WTC11 (cell line): ENCODE measurements at regions not wholly inside any gene's neighbourhood (a gene's known extent, or its start where the extent isn't known, plus 50 kb on each side); places are given as distances from the start of the nearest gene placed in this dataset.

Source experiments
- ATAC-seq: fragments of 200-7000 bp; cut with Tn5 transposase; 2 replicates; pipeline ENCODE4 v1.10.0; 2021; ENCODE audit warnings: mild to moderate bottlenecking, moderate library complexity
- CTCF ChIA-PET: fragments of 300-600 bp; sonication (Branson Sonifier 250); formaldehyde crosslinking; loops from one replicate; lab custom pipeline; 2021; ENCODE audit warnings: antibody characterized with exemption; lab: Charles Lee
- POLR2A ChIA-PET: fragments of 350-600 bp; sonication (Branson Sonifier 250); formaldehyde crosslinking; loops from one replicate; lab custom pipeline; 2021; ENCODE audit warnings: antibody characterized with exemption; lab: Charles Lee
- DNase-seq: peaks from one replicate; pipeline ENCODE4 v3.0.0; 2021; ENCODE audit warnings: low spot score
- H3K27ac Mint-ChIP-seq: 2 replicates; pipeline ENCODE4 v1.8.0; 2021; ENCODE audit warnings: mixed read lengths
- H3K27me3 Mint-ChIP-seq: 2 replicates; pipeline ENCODE4 v1.8.0; 2021; ENCODE audit warnings: low read depth, mild to moderate bottlenecking, moderate library complexity, mixed read lengths
- H3K36me3 Mint-ChIP-seq: 2 replicates; pipeline ENCODE4 v1.8.0; 2021; ENCODE audit warnings: mixed read lengths
- H3K4me1 Mint-ChIP-seq: 2 replicates; pipeline ENCODE4 v1.8.0; 2022; ENCODE audit warnings: mixed read lengths
- H3K4me3 Mint-ChIP-seq: 2 replicates; pipeline ENCODE4 v1.8.0; 2021; ENCODE audit warnings: mild to moderate bottlenecking, moderate library complexity, mixed read lengths
- H3K9me3 Mint-ChIP-seq: 2 replicates; pipeline ENCODE4 v1.8.0; 2021; ENCODE audit warnings: mixed read lengths
- AFF4 ChIP-seq: sonication (generic); formaldehyde crosslinking; IDR thresholded peaks from 2 replicates; pipeline ENCODE4 v1.8.1; 2023; ENCODE audit warnings: mild to moderate bottlenecking, missing genetic modification reagents, borderline replicate concordance
- ARID4B ChIP-seq: sonication (generic); formaldehyde crosslinking; IDR thresholded peaks from 2 replicates; pipeline ENCODE4 v1.8.0; 2023; ENCODE audit warnings: missing genetic modification reagents, mild to moderate bottlenecking, borderline replicate concordance
- E2F1 ChIP-seq: sonication (generic); formaldehyde crosslinking; IDR thresholded peaks from 2 replicates; pipeline ENCODE4 v1.8.0; 2022; ENCODE audit warnings: mild to moderate bottlenecking, missing genetic modification reagents
- E2F4 ChIP-seq: sonication (generic); formaldehyde crosslinking; IDR thresholded peaks from 2 replicates; pipeline ENCODE4 v1.8.1; 2022; ENCODE audit warnings: low read depth, mild to moderate bottlenecking, moderate library complexity, missing genetic modification reagents, borderline replicate concordance
- E2F5 ChIP-seq: sonication (generic); formaldehyde crosslinking; IDR thresholded peaks from 2 replicates; pipeline ENCODE4 v1.8.1; 2022; ENCODE audit warnings: mild to moderate bottlenecking, moderate library complexity, missing genetic modification reagents
- FOXP1 ChIP-seq: sonication (generic); formaldehyde crosslinking; IDR thresholded peaks from 2 replicates; pipeline ENCODE4 v1.8.0; 2022; ENCODE audit warnings: missing genetic modification reagents, mild to moderate bottlenecking, moderate library complexity, borderline replicate concordance
- GTF2I ChIP-seq: fragments of 250-450 bp; sonication (Bioruptor Pico); conservative IDR thresholded peaks from 2 replicates; pipeline ENCODE4 v1.4.0; 2021; ENCODE audit warnings: mild to moderate bottlenecking
- IRF2 ChIP-seq: sonication (generic); formaldehyde crosslinking; IDR thresholded peaks from 2 replicates; pipeline ENCODE4 v1.8.0; 2022; ENCODE audit warnings: low read depth, missing genetic modification reagents, borderline replicate concordance
- MYBL2 ChIP-seq: sonication (generic); formaldehyde crosslinking; IDR thresholded peaks from 2 replicates; pipeline ENCODE4 v1.8.1; 2023; ENCODE audit warnings: mild to moderate bottlenecking, moderate library complexity, missing genetic modification reagents
- NFE2L1 ChIP-seq: sonication (generic); formaldehyde crosslinking; IDR thresholded peaks from 2 replicates; pipeline ENCODE4 v1.8.1; 2023; ENCODE audit warnings: missing genetic modification reagents
- NR1H2 ChIP-seq: sonication (generic); formaldehyde crosslinking; IDR thresholded peaks from 2 replicates; pipeline ENCODE4 v1.9.0; 2021; ENCODE audit warnings: mild to moderate bottlenecking, moderate library complexity, missing genetic modification reagents
- PRRX2 ChIP-seq: fragments of 250-450 bp; sonication (Bioruptor Pico); IDR thresholded peaks from 2 replicates; pipeline ENCODE4 v1.8.0; 2021; ENCODE audit warnings: mild to moderate bottlenecking
- TCF7 ChIP-seq: sonication (generic); formaldehyde crosslinking; IDR thresholded peaks from 2 replicates; pipeline ENCODE4 v1.8.0; 2022; ENCODE audit warnings: mild to moderate bottlenecking, low read depth, missing genetic modification reagents, moderate library complexity
- TEAD1 ChIP-seq: sonication (generic); formaldehyde crosslinking; IDR thresholded peaks from 2 replicates; pipeline ENCODE4 v1.8.0; 2022; ENCODE audit warnings: mild to moderate bottlenecking, missing genetic modification reagents
- ZNF138 ChIP-seq: sonication (generic); formaldehyde crosslinking; conservative IDR thresholded peaks from 2 replicates; pipeline ENCODE4 v1.8.1; 2022; ENCODE audit warnings: mild to moderate bottlenecking, moderate library complexity, missing genetic modification reagents
- ZNF219 ChIP-seq: sonication (generic); formaldehyde crosslinking; IDR thresholded peaks from 2 replicates; pipeline ENCODE4 v1.8.0; 2023; ENCODE audit warnings: missing genetic modification reagents, mild to moderate bottlenecking, borderline replicate concordance
- ZNF532 ChIP-seq: fragments of 250-450 bp; sonication (Bioruptor Pico); IDR thresholded peaks from 2 replicates; pipeline ENCODE4 v1.9.0; 2021; ENCODE audit warnings: mild to moderate bottlenecking, borderline replicate concordance
- ZNF671 ChIP-seq: fragments of 250-450 bp; sonication (Bioruptor Pico); IDR thresholded peaks from 2 replicates; pipeline ENCODE4 v1.8.0; 2021; ENCODE audit warnings: mild to moderate bottlenecking
- ZSCAN18 ChIP-seq: fragments of 250-450 bp; sonication (Bioruptor Pico); IDR thresholded peaks from 2 replicates; pipeline ENCODE4 v2.1.2; 2022; ENCODE audit warnings: mild to moderate bottlenecking, moderate library complexity

- no peak for TF ChIP-seq ARID4B
These were observed 248.5 kb downstream of the IPO8 start (continued) for GRCh38 chr12:30447061-30447750.

GRCh38 chr12:30442461-30442860, 253.2 kb downstream of the IPO8 start:
- Mint-ChIP-seq H3K27ac (no peak overlapping the region), H3K27me3 (no peaks in the 10 kb centered on the region), H3K36me3 (no peaks in the 10 kb centered on the region), H3K4me3 (no peak overlapping the region), H3K9me3 (no peaks in the 10 kb centered on the region), H3K4me1 (no peaks in the 10 kb centered on the region)
- CTCF ChIA-PET: no interaction called here
- POLR2A ChIA-PET: no interaction called here
- DNase-seq (no peak), ATAC-seq (no peak)
- TF ChIP-seq ZNF219 (CRISPR knock-in tag): no peak
- no peak for TF ChIP-seq GTF2I (CRISPR knock-in tag)
- TF ChIP-seq E2F1 (CRISPR knock-in tag): no peak
- TF ChIP-seq FOXP1 (CRISPR knock-in tag): no peak
- TF ChIP-seq ZNF532: no peak
- TF ChIP-seq E2F4: no peak
- no peak for TF ChIP-seq TEAD1 (CRISPR knock-in tag)
- TF ChIP-seq ZNF138 (CRISPR knock-in tag): no peak
- TF ChIP-seq NR1H2 (CRISPR knock-in tag): no peak
- no peak for TF ChIP-seq NFE2L1 (CRISPR knock-in tag)
- no peak for TF ChIP-seq MYBL2 (CRISPR knock-in tag)
- no peak for TF ChIP-seq ZNF671 (CRISPR knock-in tag)
- TF ChIP-seq ZSCAN18 (CRISPR knock-in tag): no peak
- no peak for TF ChIP-seq IRF2 (CRISPR knock-in tag)
- no peak for TF ChIP-seq TCF7
- TF ChIP-seq AFF4 (CRISPR knock-in tag): no peak
- no peak for TF ChIP-seq PRRX2
- TF ChIP-seq E2F5 (CRISPR knock-in tag): no peak
